AG09309 (cell line): ENCODE measurements at regions not wholly inside any gene's neighbourhood (a gene's known extent, or its start where the extent isn't known, plus 50 kb on each side); places are given as distances from the start of the nearest gene placed in this dataset.

Experiments used
- DNase-seq: peaks from one replicate; pipeline ENCODE4 v3.0.0-alpha.2; 2010; ENCODE audit warnings: low read depth
- H3K4me3 ChIP-seq: 2 replicates; pipeline ENCODE4 v1.5.1; 2011; ENCODE audit warnings: mild to moderate bottlenecking, low read depth, low read length, moderate library complexity; ENCODE audit not compliant: control insufficient read depth
- TF ChIP-seq, protein P1 (sequence below): IDR thresholded peaks from 2 replicates; pipeline ENCODE4 v1.5.1; 2011; ENCODE audit warnings: mild to moderate bottlenecking, low read depth, low read length, inconsistent platforms; ENCODE audit not compliant: insufficient read depth, control insufficient read depth; ENCODE audit errors: missing control alignments

DNA sequence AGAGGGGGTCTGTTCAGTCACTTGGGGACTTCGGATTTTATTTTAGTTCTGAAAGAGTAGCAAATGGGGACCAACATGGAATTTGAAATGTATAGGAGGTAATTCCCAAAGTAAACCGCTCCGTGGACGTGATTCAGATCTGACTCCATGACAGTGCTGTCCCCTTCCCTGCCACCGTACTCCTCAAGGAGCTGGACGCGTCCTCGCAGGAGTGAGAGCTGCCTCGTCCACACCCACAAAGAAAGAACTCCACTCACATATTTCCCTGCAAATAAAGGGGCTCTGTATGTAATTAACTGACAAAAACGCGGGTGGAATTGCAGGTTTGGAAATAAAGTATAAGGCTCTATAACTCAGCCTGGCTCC is 183.6 kb downstream of the ETS2 start:
- no peak for DNase-seq
- TF ChIP-seq, protein P1, sequence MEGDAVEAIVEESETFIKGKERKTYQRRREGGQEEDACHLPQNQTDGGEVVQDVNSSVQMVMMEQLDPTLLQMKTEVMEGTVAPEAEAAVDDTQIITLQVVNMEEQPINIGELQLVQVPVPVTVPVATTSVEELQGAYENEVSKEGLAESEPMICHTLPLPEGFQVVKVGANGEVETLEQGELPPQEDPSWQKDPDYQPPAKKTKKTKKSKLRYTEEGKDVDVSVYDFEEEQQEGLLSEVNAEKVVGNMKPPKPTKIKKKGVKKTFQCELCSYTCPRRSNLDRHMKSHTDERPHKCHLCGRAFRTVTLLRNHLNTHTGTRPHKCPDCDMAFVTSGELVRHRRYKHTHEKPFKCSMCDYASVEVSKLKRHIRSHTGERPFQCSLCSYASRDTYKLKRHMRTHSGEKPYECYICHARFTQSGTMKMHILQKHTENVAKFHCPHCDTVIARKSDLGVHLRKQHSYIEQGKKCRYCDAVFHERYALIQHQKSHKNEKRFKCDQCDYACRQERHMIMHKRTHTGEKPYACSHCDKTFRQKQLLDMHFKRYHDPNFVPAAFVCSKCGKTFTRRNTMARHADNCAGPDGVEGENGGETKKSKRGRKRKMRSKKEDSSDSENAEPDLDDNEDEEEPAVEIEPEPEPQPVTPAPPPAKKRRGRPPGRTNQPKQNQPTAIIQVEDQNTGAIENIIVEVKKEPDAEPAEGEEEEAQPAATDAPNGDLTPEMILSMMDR, result no peak
- H3K4me3 ChIP-seq, result no peak overlapping the region

DNA sequence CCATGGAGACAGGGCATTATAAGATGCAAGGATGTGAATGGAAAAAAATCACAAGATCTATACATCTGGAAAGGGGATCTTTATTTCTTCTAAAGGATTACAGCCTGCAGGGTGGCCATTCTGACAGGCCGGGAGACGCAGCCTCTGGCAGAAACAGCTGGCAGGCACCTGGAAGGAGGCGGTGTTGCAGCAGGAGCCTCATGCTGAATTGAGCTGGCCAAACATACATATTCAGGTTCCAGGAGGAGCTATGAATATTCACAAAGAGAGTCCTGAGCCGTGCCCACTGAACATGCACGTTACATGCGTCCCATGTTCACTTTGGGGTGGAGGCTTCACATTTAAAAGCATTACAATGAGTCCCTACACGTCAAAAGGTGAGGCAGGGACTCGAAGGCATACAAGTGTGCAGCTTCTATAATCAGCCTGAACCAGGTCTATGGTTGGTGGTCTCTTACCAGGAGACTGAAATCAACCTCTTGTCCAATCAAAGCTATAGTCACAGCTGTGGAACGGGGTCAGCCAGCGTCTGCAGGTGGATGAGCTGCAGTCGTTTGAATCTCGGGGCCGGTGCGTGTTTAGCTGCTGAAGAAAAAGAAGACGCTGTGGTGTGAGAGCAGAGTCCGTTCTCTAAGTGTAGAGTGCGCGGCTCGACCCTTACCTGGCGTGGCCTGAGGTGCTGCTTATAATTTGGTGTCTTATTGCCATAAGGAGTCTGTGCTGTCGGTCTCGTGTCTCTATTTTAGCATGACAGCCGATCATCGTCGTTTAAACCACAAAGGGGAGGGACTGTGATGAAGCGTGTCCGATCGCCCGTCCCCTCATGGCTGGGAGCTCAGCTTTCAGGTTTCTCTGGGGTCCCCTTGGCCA is 183.0 kb downstream of the ETS2 start:
- TF ChIP-seq, protein P1, result no peak
- H3K4me3 ChIP-seq, result no peak overlapping the region
- DNase-seq, result no peak

DNA sequence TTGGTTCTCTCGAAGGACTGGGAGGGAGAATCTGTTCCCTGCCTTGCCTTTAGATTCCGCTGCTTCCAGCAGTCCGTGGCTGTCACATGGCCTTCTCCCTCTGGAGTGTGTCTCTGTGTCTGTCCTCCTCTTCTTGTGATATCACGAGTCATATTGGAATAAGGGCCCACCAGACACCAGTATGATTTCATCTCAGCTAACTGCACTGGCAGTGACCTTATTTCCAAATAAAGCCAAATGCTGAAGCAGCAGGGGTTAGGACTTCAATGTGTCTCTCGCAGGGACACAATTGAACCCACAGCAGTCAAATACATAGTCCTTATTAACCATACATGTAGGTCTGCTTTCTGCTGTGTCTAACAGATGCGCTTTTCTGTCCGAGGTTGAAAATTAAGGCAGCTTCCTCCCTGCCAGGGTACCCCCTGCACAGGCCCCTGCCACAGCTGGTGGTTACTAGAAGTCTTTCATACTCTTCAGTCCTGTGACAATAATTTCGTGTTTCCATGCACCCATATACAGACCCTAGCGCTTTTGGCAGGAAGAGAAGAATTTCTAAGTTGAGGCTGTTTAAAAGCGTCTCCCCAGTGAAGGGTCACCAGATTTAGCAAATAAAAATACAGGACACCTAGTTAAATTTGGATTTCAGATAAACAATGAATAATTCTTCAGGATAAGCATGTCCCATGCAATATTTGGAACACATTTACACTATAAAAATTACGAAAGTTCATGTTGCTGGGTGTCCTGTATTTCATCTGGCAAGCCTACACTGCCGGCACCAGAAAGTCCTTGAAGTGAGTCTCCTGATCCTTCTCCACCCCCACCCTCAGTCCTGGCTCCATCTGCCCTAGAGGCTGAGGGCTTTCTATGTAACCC is 182.1 kb downstream of the ETS2 start:
- H3K4me3 ChIP-seq, result no peak overlapping the region
- DNase-seq, result no peak
- TF ChIP-seq, protein P1, result no peak

DNA sequence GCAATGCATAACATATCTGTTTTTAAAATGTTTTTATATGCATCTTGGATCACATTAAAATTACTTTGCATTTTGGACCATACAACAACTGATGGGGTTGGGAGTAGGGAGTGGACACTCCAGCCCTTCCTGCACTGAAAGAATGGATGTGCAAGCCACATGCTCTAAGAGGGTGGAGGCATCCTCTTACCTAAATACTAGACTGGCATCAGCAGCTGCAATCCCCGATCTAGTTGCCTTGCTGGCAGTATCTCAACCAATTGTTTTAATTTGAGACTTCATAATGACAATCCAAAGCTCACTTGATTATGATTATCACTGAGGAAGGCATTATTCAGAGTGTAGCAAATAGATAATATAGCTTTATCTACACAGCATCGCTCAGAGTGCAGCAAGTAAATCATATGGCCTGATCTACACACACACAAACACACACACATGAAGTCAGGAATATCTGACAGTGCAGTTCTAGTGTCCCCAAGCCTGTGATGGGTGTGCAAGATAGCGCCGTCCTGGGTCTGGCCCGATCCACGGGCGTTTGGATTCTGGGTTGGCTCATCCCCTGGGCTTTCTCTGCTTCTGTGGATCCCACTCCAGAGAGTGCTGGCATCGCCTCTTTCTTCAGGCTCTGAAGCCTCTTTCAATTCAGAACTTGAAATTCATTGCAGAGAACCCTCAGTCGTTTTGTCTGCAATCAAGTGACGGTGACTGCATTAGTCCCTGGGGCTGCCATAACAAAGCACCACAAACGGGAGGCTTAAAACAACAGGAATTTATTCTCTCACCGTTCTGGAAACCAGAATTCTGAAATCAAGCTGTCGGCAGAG is 181.3 kb downstream of the ETS2 start:
- TF ChIP-seq, protein P1, result no peak
- no peak for DNase-seq
- no peak overlapping the region for H3K4me3 ChIP-seq

DNA sequence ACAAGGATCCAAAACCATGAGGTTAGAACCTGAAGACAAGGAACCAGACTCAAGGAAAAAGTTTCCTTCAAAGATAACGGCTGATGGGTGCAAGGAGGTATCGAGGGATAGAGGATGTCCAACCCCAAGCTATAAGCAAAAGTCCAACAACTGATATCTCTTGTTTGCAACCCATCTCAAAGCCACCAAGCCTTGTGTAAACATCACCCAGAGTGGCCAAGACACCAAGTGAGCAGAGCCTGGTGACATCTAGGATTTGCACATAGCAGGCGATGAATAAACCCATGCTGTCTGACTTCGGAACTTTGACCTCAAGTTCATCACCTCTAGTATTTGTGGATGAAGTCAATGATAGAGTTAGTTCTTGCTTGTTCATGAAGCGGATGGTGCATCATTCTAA is 180.7 kb downstream of the ETS2 start:
- TF ChIP-seq, protein P1, result no peak
- no peak for DNase-seq
- no peak overlapping the region for H3K4me3 ChIP-seq

DNA sequence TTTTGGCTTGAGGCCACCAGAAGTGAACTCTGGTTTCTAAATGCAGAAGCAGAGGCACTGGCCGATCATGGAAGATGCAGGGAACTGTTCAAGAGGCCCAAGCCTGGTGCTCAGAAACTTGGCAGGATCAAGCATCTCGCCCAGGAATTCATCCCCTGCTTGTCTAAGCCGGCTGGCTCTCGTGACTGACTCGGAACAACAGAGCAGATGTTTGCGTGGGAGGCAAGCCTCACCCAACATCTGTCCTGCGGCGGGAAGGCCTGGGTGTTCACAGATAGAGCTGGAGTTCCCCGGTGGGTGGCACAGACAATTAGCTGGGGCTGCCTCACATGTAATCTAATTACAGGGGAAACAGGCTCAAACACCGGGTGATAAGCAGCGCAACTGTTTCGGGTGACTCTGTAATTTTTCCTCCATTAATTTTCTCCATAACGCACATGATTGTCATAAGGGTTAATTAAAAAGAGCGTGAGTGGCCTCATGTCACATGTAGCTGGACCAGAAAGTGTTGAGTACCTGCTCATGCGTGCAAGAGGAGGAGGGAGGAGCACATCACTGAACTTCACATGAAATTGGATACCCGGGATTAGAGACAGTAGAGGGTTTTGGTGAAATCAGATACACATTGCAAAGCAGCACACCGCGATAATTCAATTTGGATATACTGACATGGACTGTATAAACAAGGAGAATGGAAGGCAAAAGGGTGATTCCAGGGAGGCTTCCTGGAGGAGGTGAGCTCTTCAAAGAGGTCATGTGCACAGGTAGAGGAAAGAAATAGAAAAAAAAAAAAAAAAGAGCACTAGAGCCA is 180.0 kb downstream of the ETS2 start:
- TF ChIP-seq, protein P1, result no peak
- DNase-seq, result peak; percentile 96
- H3K4me3 ChIP-seq, result no peak overlapping the region
